ENCODE measurements at regions not wholly inside any gene's neighbourhood (a gene's known extent, or its start where the extent isn't known, plus 50 kb on each side); places are given as distances from the start of the nearest gene placed in this dataset.

- DNase-seq (ENCODE audit: low spot score) (no peak), ATAC-seq (ENCODE audit: low FRiP score) (no peak)
- no peak for TF ChIP-seq CTCF (IDR thresholded peaks at IDR 0.05)
Measured at GRCh38 chr17:79478841-79479240, 132.0 kb downstream of the RBFOX3 start.

GRCh38 chr17:79478051-79478461 lies 132.8 kb downstream of the RBFOX3 start:
- DNase-seq (ENCODE audit: low spot score) (no peak), ATAC-seq (ENCODE audit: low FRiP score) (no peak)
- TF ChIP-seq CTCF (IDR thresholded peaks at IDR 0.05) = no peak

- TF ChIP-seq CTCF (IDR thresholded peaks at IDR 0.05) = no peak
- DNase-seq (ENCODE audit: low spot score) = no peak
- no peak for ATAC-seq (ENCODE audit: low FRiP score)
Measured at GRCh38 chr17:79476074-79476652, 134.7 kb downstream of the RBFOX3 start.

- ATAC-seq (ENCODE audit: low FRiP score) (no peak), DNase-seq (ENCODE audit: low spot score) (no peak)
- TF ChIP-seq CTCF (IDR thresholded peaks at IDR 0.05) = no peak
Measured at GRCh38 chr17:79473876-79474440, 136.9 kb downstream of the RBFOX3 start.

GRCh38 chr17:79473111-79473875 lies 137.6 kb downstream of the RBFOX3 start:
- peak; percentile 55 for ATAC-seq (ENCODE audit: low FRiP score)
- no peak for TF ChIP-seq CTCF (IDR thresholded peaks at IDR 0.05)
- no peak for DNase-seq (ENCODE audit: low spot score)

- DNase-seq (ENCODE audit: low spot score) (no peak), ATAC-seq (ENCODE audit: low FRiP score) (no peak)
- TF ChIP-seq CTCF (IDR thresholded peaks at IDR 0.05) = no peak
Measured at GRCh38 chr17:79470754-79471153, 140.1 kb downstream of the RBFOX3 start.

- no peak for DNase-seq (ENCODE audit: low spot score)
- TF ChIP-seq CTCF (IDR thresholded peaks at IDR 0.05) = no peak
- ATAC-seq (ENCODE audit: low FRiP score) = no peak
Measured at GRCh38 chr17:79469646-79470045, 141.2 kb downstream of the RBFOX3 start.
